ENCODE measurements at regions not wholly inside any gene's neighbourhood (a gene's known extent, or its start where the extent isn't known, plus 50 kb on each side); places are given as distances from the start of the nearest gene placed in this dataset.

GRCh38 chr10:61135276-61135721, 191.3 kb upstream of the RHOBTB1 start:
- TF ChIP-seq CTCF (conservative IDR thresholded peaks at IDR 0.05; ENCODE audit: low read depth, low read length) = no peak
- no peak for TF ChIP-seq CEBPB (IDR thresholded peaks at IDR 0.05; ENCODE audit: low read depth, low read length)
- TF ChIP-seq MXI1 (IDR thresholded peaks at IDR 0.05; ENCODE audit: borderline replicate concordance, low read depth, low read length) = no peak
- TF ChIP-seq POLR2A (IDR thresholded peaks at IDR 0.05; ENCODE audit: low read depth, low read length) = no peak
- no peak for TF ChIP-seq MAFK (IDR thresholded peaks at IDR 0.05; ENCODE audit: low read depth, low read length)
- no peak for TF ChIP-seq BHLHE40 (IDR thresholded peaks at IDR 0.05; ENCODE audit: low read depth, low read length)
- TF ChIP-seq, protein P1, sequence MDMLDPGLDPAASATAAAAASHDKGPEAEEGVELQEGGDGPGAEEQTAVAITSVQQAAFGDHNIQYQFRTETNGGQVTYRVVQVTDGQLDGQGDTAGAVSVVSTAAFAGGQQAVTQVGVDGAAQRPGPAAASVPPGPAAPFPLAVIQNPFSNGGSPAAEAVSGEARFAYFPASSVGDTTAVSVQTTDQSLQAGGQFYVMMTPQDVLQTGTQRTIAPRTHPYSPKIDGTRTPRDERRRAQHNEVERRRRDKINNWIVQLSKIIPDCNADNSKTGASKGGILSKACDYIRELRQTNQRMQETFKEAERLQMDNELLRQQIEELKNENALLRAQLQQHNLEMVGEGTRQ (IDR thresholded peaks at IDR 0.05; ENCODE audit: low read depth, low read length) = no peak
- no peak for TF ChIP-seq RCOR1 (IDR thresholded peaks at IDR 0.05; ENCODE audit: insufficient replicate concordance, low read length)
- TF ChIP-seq MAZ (IDR thresholded peaks at IDR 0.05; ENCODE audit: borderline replicate concordance, low read depth, low read length) = no peak
- TF ChIP-seq FOS (IDR thresholded peaks at IDR 0.05; ENCODE audit: low read depth, low read length) = no peak
- TF ChIP-seq NFE2L2 (IDR thresholded peaks at IDR 0.05; ENCODE audit: low read depth, low read length) = no peak
- TF ChIP-seq RAD21 (IDR thresholded peaks at IDR 0.05; ENCODE audit: low read length) = no peak
- no peak for TF ChIP-seq SMC3 (IDR thresholded peaks at IDR 0.05; ENCODE audit: low read depth, low read length)
